Body of pancreas (tissue), 4 donors: ENCODE measurements at regions not wholly inside any gene's neighbourhood (a gene's known extent, or its start where the extent isn't known, plus 50 kb on each side); places are given as distances from the start of the nearest gene placed in this dataset.
A peak's percentile ranks its signal among the peaks of the same experiment; 100 is the strongest.

Experiments used
- ATAC-seq: fragments of 150-250 bp; one replicate; pipeline ENCODE4 v1.9.1; 2016
- DNase-seq, 4 donors: peaks; one replicate each; pipeline ENCODE4 v3.0.0-alpha.2; 2019
- H3K27ac ChIP-seq, 4 donors: fragments of 200-600 bp; sonication (generic); 1 replicate in 3 of 4; 2 replicates in 1 of 4; pipeline versions ENCODE4 v1.5.1 to v1.6.1; 2016 to 2019; ENCODE audit warnings: mild to moderate bottlenecking in 1 of 4, mixed read lengths in 1 of 4, moderate library complexity in 1 of 4
- H3K27me3 ChIP-seq, 2 donors: fragments of 200-600 bp; sonication (generic); one replicate each; pipeline ENCODE4 v1.6.0; 2016; ENCODE audit warnings: mild to moderate bottlenecking in 1 of 2
- H3K36me3 ChIP-seq, 2 donors: fragments of 200-600 bp; sonication (generic); replicated peaks in 1 of 2; 2 replicates each; pipeline ENCODE4 v1.5.1; 2016; ENCODE audit warnings: low read depth in 2 of 2; ENCODE audit not compliant: insufficient read depth in 1 of 2
- H3K4me1 ChIP-seq: fragments of 200-600 bp; sonication (generic); one replicate; pipeline ENCODE4 v1.6.0; 2016
- H3K4me3 ChIP-seq, 2 donors: fragments of 200-600 bp; sonication (generic); 1 replicate in 1 of 2; 2 replicates in 1 of 2; pipeline ENCODE4 v1.5.1; 2016 to 2019
- H3K9me3 ChIP-seq, 3 donors: fragments of 200-600 bp; sonication (generic); 1 replicate in 2 of 3; 2 replicates in 1 of 3; pipeline ENCODE4 v1.5.1; 2016
- CTCF ChIP-seq, 7 experiments: fragments of 450-650 bp in 4 of 7; fragments of 200-600 bp in 3 of 7; sonication (generic) in 3 of 7; IDR thresholded peaks; one replicate each; pipeline ENCODE4 v1.5.1; 2016 to 2019; ENCODE audit warnings: antibody characterized with exemption in 7 of 7
- POLR2A ChIP-seq, 3 donors: fragments of 450-650 bp; IDR thresholded peaks; one replicate each; pipeline ENCODE4 v1.6.1; 2016; ENCODE audit warnings: antibody characterized with exemption in 3 of 3, mild to moderate bottlenecking in 2 of 3
- WGBS, 2 donors: methylation state at CpG; one replicate each; pipeline ENCODE4 v1.1.5; 2017; 5-methylcytosine and 5-hydroxymethylcytosine counted together
- intact Hi-C: fragments of 100-400 bp; cut with DNase I; formaldehyde crosslinking; loops from one replicate; pipeline ENCODE4 v1.15.1; 2023

- intact Hi-C loops: no loop called here
- DNase-seq (peak in 1 of 4 donors; percentile 2), ATAC-seq (no peak)
- Histone ChIP-seq H3K27ac (peak overlapping the region in 1 of 4 donors; percentile 53), H3K4me1 (no peaks in the 10 kb centered on the region), H3K4me3 (no peak overlapping the region), H3K27me3 (no peaks in the 10 kb centered on the region), H3K9me3 (no peaks in the 10 kb centered on the region), H3K36me3 (no peaks in the 10 kb centered on the region)
- TF ChIP-seq CTCF (IDR thresholded peaks at IDR 0.05) (no peak), POLR2A (IDR thresholded peaks at IDR 0.05) (no peak)
- 24% methylated on average over 3 of the region's 3 CpGs for WGBS, 2 donors
These were observed 326.2 kb upstream of the POT1 start for GRCh38 chr7:125255810-125256209.

DNA sequence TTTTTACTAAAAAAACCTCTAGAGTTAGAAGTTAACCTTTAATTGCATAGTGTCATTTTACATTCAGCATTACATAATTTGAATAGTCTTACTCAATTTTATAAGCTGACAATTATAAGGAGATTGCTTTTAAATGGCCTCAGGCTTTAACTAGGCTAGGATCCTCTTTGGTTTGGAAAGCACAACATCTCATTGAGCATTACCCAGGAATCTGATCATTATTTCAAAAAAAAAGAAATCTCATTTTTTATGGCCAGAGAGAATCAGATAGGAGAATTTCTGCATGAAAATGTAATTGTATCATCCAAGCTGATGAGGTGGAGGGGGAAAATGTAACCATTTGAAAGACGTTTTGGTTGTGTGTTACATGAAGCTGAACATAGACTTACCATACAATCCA, 324.9 kb upstream of the POT1 start:
- TF ChIP-seq CTCF (IDR thresholded peaks at IDR 0.05) (no peak), POLR2A (IDR thresholded peaks at IDR 0.05) (no peak)
- ATAC-seq: no peak
- H3K27me3 ChIP-seq: no peaks in the 10 kb centered on the region
- H3K9me3 ChIP-seq: no peaks in the 10 kb centered on the region
- no peak for DNase-seq
- no peaks in the 10 kb centered on the region for H3K36me3 ChIP-seq
- H3K4me1 ChIP-seq: no peaks in the 10 kb centered on the region
- no peak overlapping the region for H3K27ac ChIP-seq
- 46 to 47% methylated on average over 1 of the region's 1 CpG for WGBS, 2 donors
- intact Hi-C loops: no loop called here
- H3K4me3 ChIP-seq: no peak overlapping the region

DNA sequence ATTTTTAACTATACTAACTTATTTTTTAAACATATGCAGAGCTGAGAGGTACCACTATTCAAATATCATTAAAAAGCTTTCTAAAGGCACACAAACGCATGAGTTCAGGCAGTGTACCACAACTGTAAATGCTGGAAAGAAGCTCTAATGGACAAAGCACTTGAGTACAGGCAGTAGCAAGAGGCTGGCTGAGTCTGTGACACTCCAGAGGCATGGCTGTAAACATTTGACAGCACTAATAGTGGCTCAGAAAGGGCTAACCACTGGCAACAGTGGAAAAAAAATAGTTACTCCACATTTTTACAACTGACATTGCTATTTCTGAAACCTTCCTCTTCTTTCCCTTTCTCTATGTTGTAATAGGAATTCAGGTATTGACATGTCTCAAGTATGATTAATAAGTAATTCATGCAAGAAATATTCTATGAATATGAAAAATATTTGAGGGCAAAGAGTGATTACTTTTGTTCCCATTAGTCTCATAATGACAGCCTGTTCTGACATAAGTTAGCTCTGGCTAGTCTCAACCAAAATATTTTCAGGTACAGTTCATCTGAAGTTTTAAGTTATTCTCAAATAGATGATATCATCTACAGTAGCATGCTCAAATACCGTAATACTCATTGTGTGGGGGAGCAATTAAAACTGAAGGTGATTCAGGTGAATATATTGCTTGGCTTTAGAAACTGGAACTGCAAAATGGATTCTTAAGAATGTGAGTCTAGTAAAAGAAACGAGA, 324.0 kb upstream of the POT1 start:
- H3K4me1 ChIP-seq: no peaks in the 10 kb centered on the region
- H3K9me3 ChIP-seq: no peaks in the 10 kb centered on the region
- 28 to 37% methylated on average over 3 of the region's 3 CpGs for WGBS, 2 donors
- DNase-seq: no peak
- H3K27ac ChIP-seq: peak overlapping the region in 1 of 4 donors; percentile 22
- no peaks in the 10 kb centered on the region for H3K36me3 ChIP-seq
- intact Hi-C loops: no loop called here
- no peak overlapping the region for H3K4me3 ChIP-seq
- no peak for TF ChIP-seq CTCF (IDR thresholded peaks at IDR 0.05)
- no peak for TF ChIP-seq POLR2A (IDR thresholded peaks at IDR 0.05)
- peak; percentile 38 for ATAC-seq
- H3K27me3 ChIP-seq: no peaks in the 10 kb centered on the region

GRCh38 chr7:125247514-125248098, 318.0 kb upstream of the POT1 start:
- no peak overlapping the region for H3K27ac ChIP-seq
- no peak overlapping the region for H3K4me3 ChIP-seq
- no peak for TF ChIP-seq CTCF (IDR thresholded peaks at IDR 0.05)
- no peaks in the 10 kb centered on the region for H3K4me1 ChIP-seq
- 37 to 39% methylated on average over 1 of the region's 1 CpG for WGBS, 2 donors
- ATAC-seq (no peak), DNase-seq (no peak)
- no peaks in the 10 kb centered on the region for H3K9me3 ChIP-seq
- no peaks in the 10 kb centered on the region for H3K27me3 ChIP-seq
- intact Hi-C loops: no loop called here
- no peaks in the 10 kb centered on the region for H3K36me3 ChIP-seq

GRCh38 chr7:125246706-125247105, 317.1 kb upstream of the POT1 start:
- Histone ChIP-seq H3K4me1 (no peaks in the 10 kb centered on the region), H3K36me3 (no peaks in the 10 kb centered on the region), H3K4me3 (no peak overlapping the region), H3K27ac (no peak overlapping the region), H3K27me3 (no peaks in the 10 kb centered on the region), H3K9me3 (no peaks in the 10 kb centered on the region)
- intact Hi-C loops: no loop called here
- ATAC-seq (no peak), DNase-seq (no peak)
- TF ChIP-seq POLR2A (IDR thresholded peaks at IDR 0.05) (no peak), CTCF (IDR thresholded peaks at IDR 0.05) (no peak)
- 30 to 48% methylated on average over 1 of the region's 1 CpG for WGBS, 2 donors
